Natural killer cell (primary cell): ENCODE measurements at regions not wholly inside any gene's neighbourhood (a gene's known extent, or its start where the extent isn't known, plus 50 kb on each side); places are given as distances from the start of the nearest gene placed in this dataset.
A peak's percentile ranks its signal among the peaks of the same experiment; 100 is the strongest.

Experiments used
- ATAC-seq, 3 donors: fragments of 150-1000 bp in 2 of 3; fragments of 200-7000 bp in 1 of 3; cut with Tn5 transposase; 1 replicate in 1 of 3; 2 replicates in 2 of 3; pipeline ENCODE4 v1.10.0; 2021; ENCODE audit warnings: mild to moderate bottlenecking in 2 of 3, moderate library complexity in 2 of 3
- DNase-seq, 2 donors: peaks; one replicate each; pipeline versions ENCODE4 v3.0.0 to v3.0.0-alpha.2; 2013 to 2021; ENCODE audit warnings: mixed read lengths in 1 of 2
- H3K27ac ChIP-seq: one replicate; pipeline ENCODE4 v1.5.1; 2013; ENCODE audit warnings: mild to moderate bottlenecking, low read length
- H3K27me3 ChIP-seq: one replicate; pipeline ENCODE4 v1.6.1; 2013; ENCODE audit warnings: low read length; ENCODE audit not compliant: control insufficient read depth, insufficient read depth
- H3K36me3 ChIP-seq: one replicate; pipeline ENCODE4 v1.6.1; 2013; ENCODE audit warnings: low read length; ENCODE audit not compliant: control insufficient read depth, insufficient read depth
- H3K4me1 ChIP-seq: one replicate; pipeline ENCODE4 v1.6.1; 2013; ENCODE audit warnings: low read length; ENCODE audit not compliant: control insufficient read depth, insufficient read depth
- H3K4me3 ChIP-seq: one replicate; pipeline ENCODE4 v1.5.1; 2013; ENCODE audit warnings: low read length
- H3K9me3 ChIP-seq: one replicate; pipeline ENCODE4 v1.6.1; 2013; ENCODE audit warnings: low read length; ENCODE audit not compliant: control insufficient read depth, insufficient read depth
- H3K27ac Mint-ChIP-seq, 2 donors: one replicate each; pipeline ENCODE4 v1.8.0; 2022; ENCODE audit warnings: mild to moderate bottlenecking in 2 of 2, mixed read lengths in 2 of 2, moderate library complexity in 1 of 2
- H3K27me3 Mint-ChIP-seq, 2 donors: one replicate each; pipeline ENCODE4 v1.8.0; 2022; ENCODE audit warnings: low read depth in 2 of 2, mixed read lengths in 2 of 2
- H3K36me3 Mint-ChIP-seq: one replicate; pipeline ENCODE4 v1.8.0; 2022; ENCODE audit warnings: mixed read lengths
- H3K4me1 Mint-ChIP-seq, 2 donors: one replicate each; pipeline ENCODE4 v1.8.0; 2022; ENCODE audit warnings: mixed read lengths in 2 of 2
- H3K4me3 Mint-ChIP-seq: one replicate; pipeline ENCODE4 v1.8.0; 2022; ENCODE audit warnings: mild to moderate bottlenecking, moderate library complexity, mixed read lengths
- H3K9me3 Mint-ChIP-seq, 2 donors: one replicate each; pipeline ENCODE4 v1.8.0; 2022; ENCODE audit warnings: mixed read lengths in 2 of 2
- CTCF ChIP-seq: fragments of 200-600 bp; IDR thresholded peaks from one replicate; pipeline ENCODE4 v1.8.0; 2022; ENCODE audit warnings: antibody characterized with exemption
- WGBS: methylation state at CpG from one replicate; pipeline ENCODE4 v1.1.7; 2013; ENCODE audit warnings: missing lambda C conversion rate; ENCODE audit not compliant: insufficient coverage; 5-methylcytosine and 5-hydroxymethylcytosine counted together
- intact Hi-C: fragments of 100-400 bp; cut with micrococcal nuclease; formaldehyde crosslinking; loops from one replicate; pipeline ENCODE4 v1.14.2; 2022

GRCh38 chr1:30286241-30286987 lies 437.0 kb downstream of the MATN1 start:
- 90% methylated on average over 13 of the region's 13 CpGs for WGBS
- no peak overlapping the region for H3K27ac ChIP-seq
- no peaks in the 10 kb centered on the region for H3K36me3 ChIP-seq
- no peak overlapping the region for H3K4me3 ChIP-seq
- no peak for TF ChIP-seq CTCF
- no peaks in the 10 kb centered on the region for H3K27me3 ChIP-seq
- ATAC-seq (no peak), DNase-seq (no peak)
- H3K4me1 ChIP-seq = peaks cover 21% of the 10 kb centered on the region
- Mint-ChIP-seq H3K9me3 (peaks cover 3 to 4% of the 10 kb centered on the region in 2 donors), H3K27me3 (peaks cover 12 to 33% of the 10 kb centered on the region in 2 donors), H3K4me3 (no peak overlapping the region), H3K27ac (no peak overlapping the region), H3K36me3 (no peaks in the 10 kb centered on the region), H3K4me1 (peaks cover 31 to 37% of the 10 kb centered on the region in 2 donors)
- H3K9me3 ChIP-seq = peaks cover 14% of the 10 kb centered on the region
- intact Hi-C loops = no loop called here

GRCh38 chr1:30285501-30285932 lies 437.9 kb downstream of the MATN1 start:
- no peak for TF ChIP-seq CTCF
- H3K4me1 Mint-ChIP-seq = peaks cover 32 to 46% of the 10 kb centered on the region in 2 donors
- Histone ChIP-seq H3K4me1 (peaks cover 21% of the 10 kb centered on the region), H3K36me3 (no peaks in the 10 kb centered on the region), H3K4me3 (no peak overlapping the region), H3K27ac (no peak overlapping the region), H3K9me3 (peaks cover 14% of the 10 kb centered on the region), H3K27me3 (no peaks in the 10 kb centered on the region)
- intact Hi-C loops = no loop called here
- no peak for DNase-seq
- H3K9me3 Mint-ChIP-seq = peaks cover 3 to 4% of the 10 kb centered on the region in 2 donors
- no peak overlapping the region for H3K4me3 Mint-ChIP-seq
- H3K27ac Mint-ChIP-seq = no peak overlapping the region
- peaks cover 6 to 25% of the 10 kb centered on the region in 2 donors for H3K27me3 Mint-ChIP-seq
- no peak for ATAC-seq
- 90% methylated on average over 12 of the region's 12 CpGs for WGBS
- no peaks in the 10 kb centered on the region for H3K36me3 Mint-ChIP-seq

- Histone ChIP-seq H3K27ac (no peak overlapping the region), H3K36me3 (no peaks in the 10 kb centered on the region), H3K27me3 (no peaks in the 10 kb centered on the region), H3K4me3 (no peak overlapping the region), H3K4me1 (peaks cover 21% of the 10 kb centered on the region), H3K9me3 (peaks cover 14% of the 10 kb centered on the region)
- H3K4me1 Mint-ChIP-seq = peaks cover 32 to 51% of the 10 kb centered on the region in 2 donors
- 92% methylated on average over 17 of the region's 17 CpGs for WGBS
- no peak overlapping the region for H3K27ac Mint-ChIP-seq
- H3K4me3 Mint-ChIP-seq = peak overlapping the region; percentile 49
- H3K36me3 Mint-ChIP-seq = peaks cover 3% of the 10 kb centered on the region
- peaks cover 5 to 21% of the 10 kb centered on the region in 2 donors for H3K27me3 Mint-ChIP-seq
- DNase-seq (no peak), ATAC-seq (no peak)
- H3K9me3 Mint-ChIP-seq = peaks cover 3 to 4% of the 10 kb centered on the region in 2 donors
- intact Hi-C loops = no loop called here
- TF ChIP-seq CTCF = no peak
Observed at GRCh38 chr1:30284728-30285475, 438.5 kb downstream of the MATN1 start.
